ENCODE measurements at regions not wholly inside any gene's neighbourhood (a gene's known extent, or its start where the extent isn't known, plus 50 kb on each side); places are given as distances from the start of the nearest gene placed in this dataset.
"Not testable (repeated sequence)": the region's sequence is repeated elsewhere in the genome, so short reads cannot be mapped to it uniquely, and the experiment has no call there.

- no peak for TF ChIP-seq ZFX (IDR thresholded peaks at IDR 0.05)
- no peak for TF ChIP-seq CTCF (conservative IDR thresholded peaks at IDR 0.05)
- no peak overlapping the region for H3K27ac ChIP-seq
Measured at GRCh38 chr5:122612901-122613300, 162.0 kb upstream of the SNX2 start.

- no peak for TF ChIP-seq ZFX (IDR thresholded peaks at IDR 0.05)
- TF ChIP-seq CTCF (conservative IDR thresholded peaks at IDR 0.05) = no peak
- no peak overlapping the region for H3K27ac ChIP-seq
Measured at GRCh38 chr5:122615146-122615545, 159.7 kb upstream of the SNX2 start.

- no peak for TF ChIP-seq ZFX (IDR thresholded peaks at IDR 0.05)
- no peak for TF ChIP-seq CTCF (conservative IDR thresholded peaks at IDR 0.05)
- H3K27ac ChIP-seq = no peak overlapping the region
Measured at GRCh38 chr5:122615832-122616231, 159.0 kb upstream of the SNX2 start.

GRCh38 chr5:122618046-122618445, 156.8 kb upstream of the SNX2 start:
- H3K27ac ChIP-seq = not testable (repeated sequence)

- not testable (repeated sequence) for H3K27ac ChIP-seq
Measured at GRCh38 chr5:122620768-122621167, 154.1 kb upstream of the SNX2 start.

- H3K27ac ChIP-seq = not testable (repeated sequence)
Measured at GRCh38 chr5:122628714-122629113, 146.2 kb upstream of the SNX2 start.

GRCh38 chr5:122629121-122629677, 145.7 kb upstream of the SNX2 start:
- TF ChIP-seq ZFX (IDR thresholded peaks at IDR 0.05) (no peak), CTCF (conservative IDR thresholded peaks at IDR 0.05) (no peak)
- H3K27ac ChIP-seq = no peak overlapping the region

- H3K27ac ChIP-seq = no peak overlapping the region
- TF ChIP-seq ZFX (IDR thresholded peaks at IDR 0.05) (no peak), CTCF (conservative IDR thresholded peaks at IDR 0.05) (no peak)
Measured at GRCh38 chr5:122638581-122638980, 136.3 kb upstream of the SNX2 start.

GRCh38 chr5:122639033-122639432, 135.8 kb upstream of the SNX2 start:
- TF ChIP-seq ZFX (IDR thresholded peaks at IDR 0.05) (no peak), CTCF (conservative IDR thresholded peaks at IDR 0.05) (no peak)
- no peak overlapping the region for H3K27ac ChIP-seq
